NT2/D1 (cell line): ENCODE measurements at regions not wholly inside any gene's neighbourhood (a gene's known extent, or its start where the extent isn't known, plus 50 kb on each side); places are given as distances from the start of the nearest gene placed in this dataset.

Experiments
- DNase-seq: peaks from one replicate; pipeline ENCODE4 v3.0.0-alpha.2; 2011; ENCODE audit warnings: low read depth, low spot score
- H3K27me3 ChIP-seq: 2 replicates; pipeline ENCODE4 v1.6.0; 2011; ENCODE audit warnings: mild to moderate bottlenecking; ENCODE audit not compliant: insufficient read length, insufficient read depth
- H3K36me3 ChIP-seq: 2 replicates; pipeline ENCODE4 v1.6.1; 2011; ENCODE audit warnings: mild to moderate bottlenecking, low read length, mixed read lengths; ENCODE audit not compliant: insufficient read depth, insufficient read length
- H3K4me1 ChIP-seq: 2 replicates; pipeline ENCODE4 v1.5.1; 2011; ENCODE audit not compliant: insufficient read depth, insufficient read length
- H3K4me3 ChIP-seq: 2 replicates; pipeline ENCODE4 v1.5.1; 2011; ENCODE audit warnings: low read depth; ENCODE audit not compliant: insufficient read length
- H3K9ac ChIP-seq: 2 replicates; pipeline ENCODE4 v1.6.0; 2011; ENCODE audit warnings: low read depth; ENCODE audit not compliant: insufficient read length
- H3K9me3 ChIP-seq: 2 replicates; pipeline ENCODE4 v1.5.1; 2011; ENCODE audit warnings: mild to moderate bottlenecking, low read length; ENCODE audit not compliant: insufficient read depth
- SUZ12 ChIP-seq: IDR thresholded peaks from 2 replicates; pipeline ENCODE4 v1.6.1; 2011; ENCODE audit not compliant: insufficient read length, insufficient read depth; ENCODE audit errors: extremely low read depth
- YY1 ChIP-seq: IDR thresholded peaks from 2 replicates; pipeline ENCODE4 v1.6.1; 2011; ENCODE audit not compliant: insufficient read length, insufficient read depth
- ZNF274 ChIP-seq: IDR thresholded peaks from 2 replicates; pipeline ENCODE4 v1.6.1; 2011; ENCODE audit warnings: mild to moderate bottlenecking, low read depth, low read length

DNA sequence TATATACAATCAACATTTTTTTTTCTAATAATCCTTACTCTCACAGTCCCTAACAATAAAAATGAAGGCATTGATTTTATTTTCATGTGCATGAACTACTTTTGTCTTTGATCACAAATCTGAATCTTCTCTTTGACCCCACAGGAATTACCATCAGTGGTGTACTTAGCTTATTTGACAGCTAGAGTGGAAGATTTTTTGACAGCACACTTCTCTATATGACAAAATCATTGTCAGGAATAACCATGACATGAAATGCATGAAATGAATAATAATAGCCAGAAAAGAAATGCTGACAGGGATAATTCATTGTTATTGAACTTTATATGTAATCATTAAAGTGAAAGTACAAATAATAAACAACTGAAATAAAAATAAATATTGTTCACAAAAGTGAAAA lies 604.2 kb downstream of the EPHA5 start:
- DNase-seq: no peak
- Histone ChIP-seq H3K27me3 (no peaks in the 10 kb centered on the region), H3K4me3 (no peak overlapping the region), H3K4me1 (no peaks in the 10 kb centered on the region), H3K9me3 (no peaks in the 10 kb centered on the region), H3K36me3 (no peaks in the 10 kb centered on the region), H3K9ac (no peak overlapping the region)
- no peak for TF ChIP-seq YY1
- TF ChIP-seq SUZ12: no peak
- no peak for TF ChIP-seq ZNF274

DNA sequence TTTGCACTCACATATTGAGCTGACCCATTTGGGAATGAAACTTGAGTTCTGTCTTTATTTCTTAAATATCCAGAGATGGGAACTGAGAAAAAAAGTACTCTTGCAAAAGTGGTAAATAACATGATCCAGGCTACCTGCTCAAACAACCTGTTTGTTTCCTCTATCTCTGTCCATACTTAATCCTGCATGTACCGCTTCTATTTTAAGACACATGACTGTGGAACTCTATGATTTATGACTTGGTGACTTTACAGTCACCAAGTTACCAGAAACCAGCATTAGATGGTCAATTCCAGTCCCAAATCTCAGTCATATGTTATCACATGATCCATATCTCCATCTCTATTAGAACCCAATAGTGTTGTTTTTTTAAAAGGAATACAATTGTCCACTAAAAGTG lies 606.7 kb downstream of the EPHA5 start:
- no peak for DNase-seq
- no peak for TF ChIP-seq YY1

GRCh38 chr4:65050786-65051185 lies 619.5 kb downstream of the EPHA5 start:
- no peaks in the 10 kb centered on the region for H3K9me3 ChIP-seq
- no peak overlapping the region for H3K4me3 ChIP-seq
- no peaks in the 10 kb centered on the region for H3K36me3 ChIP-seq
- no peaks in the 10 kb centered on the region for H3K27me3 ChIP-seq
- DNase-seq: no peak
- no peak overlapping the region for H3K9ac ChIP-seq
- TF ChIP-seq ZNF274 (no peak), SUZ12 (no peak), YY1 (no peak)
- no peaks in the 10 kb centered on the region for H3K4me1 ChIP-seq

More for the DNA sequence above, 606.7 kb downstream of the EPHA5 start:
- H3K27me3 ChIP-seq: no peaks in the 10 kb centered on the region
- no peak overlapping the region for H3K9ac ChIP-seq
- peaks cover under 1% of the 10 kb centered on the region; the same call in 1 of the 2 replicates for H3K9me3 ChIP-seq
- H3K4me3 ChIP-seq: no peak overlapping the region
- no peaks in the 10 kb centered on the region for H3K36me3 ChIP-seq
- no peaks in the 10 kb centered on the region for H3K4me1 ChIP-seq

GRCh38 chr4:65046192-65047133 lies 623.8 kb downstream of the EPHA5 start:
- no peaks in the 10 kb centered on the region for H3K4me1 ChIP-seq
- no peak for DNase-seq
- TF ChIP-seq ZNF274 (no peak), YY1 (no peak), SUZ12 (no peak)
- no peaks in the 10 kb centered on the region for H3K27me3 ChIP-seq
- H3K9me3 ChIP-seq: no peaks in the 10 kb centered on the region
- no peak overlapping the region for H3K9ac ChIP-seq
- H3K36me3 ChIP-seq: no peaks in the 10 kb centered on the region
- H3K4me3 ChIP-seq: no peak overlapping the region

GRCh38 chr4:65033899-65034298 lies 624.6 kb upstream of the TECRL start:
- Histone ChIP-seq H3K4me3 (no peak overlapping the region), H3K27me3 (no peaks in the 10 kb centered on the region), H3K4me1 (no peaks in the 10 kb centered on the region), H3K36me3 (no peaks in the 10 kb centered on the region), H3K9ac (no peak overlapping the region), H3K9me3 (no peaks in the 10 kb centered on the region; the same call in 1 of the 2 replicates)
- no peak for TF ChIP-seq YY1
- TF ChIP-seq SUZ12: no peak
- no peak for DNase-seq

DNA sequence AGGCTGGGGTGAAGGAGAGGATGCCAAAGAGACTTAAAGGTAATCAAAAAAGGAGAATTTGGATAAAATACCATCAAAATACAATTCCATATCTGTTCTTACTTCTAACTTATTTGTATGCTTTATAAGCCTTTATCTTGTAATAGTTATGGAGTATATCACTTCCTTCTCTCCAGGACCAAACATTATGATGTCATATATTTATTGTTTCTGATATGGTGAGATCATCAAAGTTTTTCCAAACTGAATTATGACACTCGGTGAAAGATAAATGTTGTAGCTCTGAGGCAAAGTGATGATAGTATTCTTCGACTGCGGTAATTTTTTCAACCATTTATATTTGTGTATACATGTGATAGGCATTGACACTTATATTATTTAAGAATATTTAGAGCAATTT lies 619.3 kb upstream of the TECRL start:
- no peak for DNase-seq
- Histone ChIP-seq H3K36me3 (no peaks in the 10 kb centered on the region), H3K9me3 (no peaks in the 10 kb centered on the region; the same call in 1 of the 2 replicates), H3K4me1 (no peaks in the 10 kb centered on the region), H3K27me3 (no peaks in the 10 kb centered on the region), H3K9ac (no peak overlapping the region), H3K4me3 (no peak overlapping the region)
- TF ChIP-seq SUZ12: no peak
- TF ChIP-seq ZNF274: no peak
- no peak for TF ChIP-seq YY1

- no peak for DNase-seq
- no peak overlapping the region for H3K9ac ChIP-seq
- no peaks in the 10 kb centered on the region for H3K9me3 ChIP-seq
- H3K27me3 ChIP-seq: no peaks in the 10 kb centered on the region
- no peaks in the 10 kb centered on the region for H3K4me1 ChIP-seq
- TF ChIP-seq YY1 (no peak), ZNF274 (no peak), SUZ12 (no peak)
- no peaks in the 10 kb centered on the region for H3K36me3 ChIP-seq
- H3K4me3 ChIP-seq: no peak overlapping the region
Measured at GRCh38 chr4:65023883-65024670, 614.8 kb upstream of the TECRL start.
